Hepatocyte (in vitro differentiated cells): ENCODE measurements at regions not wholly inside any gene's neighbourhood (a gene's known extent, or its start where the extent isn't known, plus 50 kb on each side); places are given as distances from the start of the nearest gene placed in this dataset.

ENCODE experiments used
- CTCF ChIP-seq: fragments of 200-600 bp; sonication (generic); IDR thresholded peaks from 2 replicates; pipeline ENCODE4 v1.5.1; 2016; ENCODE audit warnings: antibody characterized with exemption, mild to moderate bottlenecking; ENCODE audit not compliant: poor library complexity
- EZH2 ChIP-seq: fragments of 200-600 bp; sonication (generic); IDR thresholded peaks from 2 replicates; pipeline ENCODE4 v1.6.1; 2016; ENCODE audit warnings: antibody characterized with exemption, mild to moderate bottlenecking, borderline replicate concordance
- EZH2phosphoT487 ChIP-seq: fragments of 200-600 bp; sonication (generic); IDR thresholded peaks from one replicate; pipeline ENCODE4 v1.6.1; 2018; ENCODE audit warnings: antibody characterized with exemption, mild to moderate bottlenecking, low read depth, moderate library complexity; ENCODE audit not compliant: unreplicated experiment, severe bottlenecking

GRCh38 chr14:29462772-29463171 lies 464.9 kb downstream of the PRKD1 start:
- TF ChIP-seq EZH2 (no peak), EZH2phosphoT487 (no peak), CTCF (no peak)
